CD4-positive, alpha-beta T cell treated with Interleukin-2 at 100 ng/mL for 4 hours (primary cell): ENCODE measurements at regions not wholly inside any gene's neighbourhood (a gene's known extent, or its start where the extent isn't known, plus 50 kb on each side); places are given as distances from the start of the nearest gene placed in this dataset.
"Not testable (repeated sequence)": the region's sequence is repeated elsewhere in the genome, so short reads cannot be mapped to it uniquely, and the experiment has no call there.

Source experiments
- DNase-seq: peaks from one replicate; pipeline ENCODE4 v3.0.0-alpha.2; 2020; ENCODE audit warnings: low spot score

- DNase-seq: no peak
These were observed 199.1 kb downstream of the FAM43A start for GRCh38 chr3:194884649-194885315.

GRCh38 chr3:194885766-194886165, 200.1 kb downstream of the FAM43A start:
- no peak for DNase-seq

GRCh38 chr3:194886836-194887235, 201.2 kb downstream of the FAM43A start:
- DNase-seq: no peak

- not testable (repeated sequence) for DNase-seq
These were observed 202.4 kb downstream of the FAM43A start for GRCh38 chr3:194888062-194888461.

GRCh38 chr3:194888916-194889315, 203.2 kb downstream of the FAM43A start:
- no peak for DNase-seq

- no peak for DNase-seq
These were observed 204.4 kb downstream of the FAM43A start for GRCh38 chr3:194890091-194890490.

- no peak for DNase-seq
These were observed 207.7 kb downstream of the FAM43A start for GRCh38 chr3:194893121-194893987.

- DNase-seq: no peak
These were observed 208.9 kb downstream of the FAM43A start for GRCh38 chr3:194894538-194894937.

GRCh38 chr3:194900854-194901522, 215.3 kb downstream of the FAM43A start:
- no peak for DNase-seq

GRCh38 chr3:194903447-194903846, 217.8 kb downstream of the FAM43A start:
- DNase-seq: not testable (repeated sequence)

GRCh38 chr3:194904999-194905398, 219.3 kb downstream of the FAM43A start:
- DNase-seq: not testable (repeated sequence)

GRCh38 chr3:194905696-194906095, 220.0 kb downstream of the FAM43A start:
- DNase-seq: no peak

GRCh38 chr3:194906229-194906629, 220.5 kb downstream of the FAM43A start:
- DNase-seq: no peak

GRCh38 chr3:194906970-194907629, 221.4 kb downstream of the FAM43A start:
- no peak for DNase-seq

GRCh38 chr3:194907811-194908210, 222.1 kb downstream of the FAM43A start:
- DNase-seq: no peak

- DNase-seq: no peak
These were observed 222.8 kb downstream of the FAM43A start for GRCh38 chr3:194908496-194908895.

GRCh38 chr3:194908972-194909371, 223.3 kb downstream of the FAM43A start:
- DNase-seq: no peak

GRCh38 chr3:194910414-194910984, 224.8 kb downstream of the FAM43A start:
- DNase-seq: no peak

GRCh38 chr3:194913316-194913715, 227.6 kb downstream of the FAM43A start:
- no peak for DNase-seq

GRCh38 chr3:194924889-194925288, 239.2 kb downstream of the FAM43A start:
- not testable (repeated sequence) for DNase-seq

GRCh38 chr3:194925614-194926013, 239.9 kb downstream of the FAM43A start:
- DNase-seq: no peak

- no peak for DNase-seq
These were observed 242.5 kb downstream of the FAM43A start for GRCh38 chr3:194928227-194928626.
